Stimulated activated CD4-positive, alpha-beta T cell treated with anti-CD3 and anti-CD28 coated beads, Interleukin-4, amount 100 ng/mL, for 1 hour (primary cell): ENCODE measurements at regions not wholly inside any gene's neighbourhood (a gene's known extent, or its start where the extent isn't known, plus 50 kb on each side); places are given as distances from the start of the nearest gene placed in this dataset.

Source experiments
- DNase-seq: peaks from one replicate; pipeline ENCODE4 v3.0.0-alpha.2; 2020

- no peak for DNase-seq
These were observed 747.3 kb upstream of the PIK3C3 start for GRCh38 chr18:41207706-41208105.

GRCh38 chr18:41206341-41206830, 748.6 kb upstream of the PIK3C3 start:
- no peak for DNase-seq

- no peak for DNase-seq
These were observed 755.8 kb upstream of the PIK3C3 start for GRCh38 chr18:41199212-41199611.

GRCh38 chr18:41197967-41198366, 757.1 kb upstream of the PIK3C3 start:
- DNase-seq, result no peak

GRCh38 chr18:41170346-41170745, 784.7 kb upstream of the PIK3C3 start:
- DNase-seq, result no peak

GRCh38 chr18:41165625-41166024, 789.4 kb upstream of the PIK3C3 start:
- no peak for DNase-seq

- DNase-seq, result no peak
These were observed 792.3 kb upstream of the PIK3C3 start for GRCh38 chr18:41162781-41163180.

GRCh38 chr18:41162191-41162590, 792.8 kb upstream of the PIK3C3 start:
- DNase-seq, result no peak

GRCh38 chr18:41155910-41156851, 798.9 kb upstream of the PIK3C3 start:
- no peak for DNase-seq

GRCh38 chr18:41155025-41155424, 800.0 kb upstream of the PIK3C3 start:
- no peak for DNase-seq

- DNase-seq, result no peak
These were observed 801.2 kb upstream of the PIK3C3 start for GRCh38 chr18:41153871-41154270.

- DNase-seq, result no peak
These were observed 804.7 kb upstream of the PIK3C3 start for GRCh38 chr18:41150316-41150715.

- DNase-seq, result no peak
These were observed 808.7 kb upstream of the PIK3C3 start for GRCh38 chr18:41146301-41146700.

GRCh38 chr18:41145516-41145915, 809.5 kb upstream of the PIK3C3 start:
- DNase-seq, result no peak

- DNase-seq, result no peak
These were observed 810.6 kb upstream of the PIK3C3 start for GRCh38 chr18:41144441-41144840.

- no peak for DNase-seq
These were observed 814.5 kb upstream of the PIK3C3 start for GRCh38 chr18:41140506-41140905.

GRCh38 chr18:41135146-41135545, 819.9 kb upstream of the PIK3C3 start:
- no peak for DNase-seq

- DNase-seq, result no peak
These were observed 820.6 kb upstream of the PIK3C3 start for GRCh38 chr18:41134426-41134825.

GRCh38 chr18:41131050-41131449, 824.0 kb upstream of the PIK3C3 start:
- DNase-seq, result no peak

- DNase-seq, result no peak
These were observed 826.5 kb upstream of the PIK3C3 start for GRCh38 chr18:41128545-41128944.

GRCh38 chr18:41128126-41128525, 826.9 kb upstream of the PIK3C3 start:
- no peak for DNase-seq

- DNase-seq, result no peak
These were observed 828.3 kb upstream of the PIK3C3 start for GRCh38 chr18:41126541-41127235.

- no peak for DNase-seq
These were observed 833.8 kb upstream of the PIK3C3 start for GRCh38 chr18:41121116-41121826.
